Fibroblast of lung (primary cell): ENCODE measurements at regions not wholly inside any gene's neighbourhood (a gene's known extent, or its start where the extent isn't known, plus 50 kb on each side); places are given as distances from the start of the nearest gene placed in this dataset.

Source experiments
- EZH2 ChIP-seq: IDR thresholded peaks from 2 replicates; pipeline ENCODE4 v1.5.1; 2012; ENCODE audit warnings: low read length, control low read depth, mild to moderate bottlenecking; ENCODE audit errors: missing control alignments
- TF ChIP-seq, protein P1 (sequence below), 2 donors: IDR thresholded peaks in 1 of 2; conservative IDR thresholded peaks in 1 of 2; 1 replicate in 1 of 2; 2 replicates in 1 of 2; pipeline ENCODE4 v1.5.1; 2011 to 2012; ENCODE audit warnings: low read length in 2 of 2, control low read depth in 1 of 2, inconsistent platforms in 1 of 2, low read depth in 1 of 2, mild to moderate bottlenecking in 1 of 2

GRCh38 chr1:29550119-29550841, 314.0 kb downstream of the PTPRU start:
- TF ChIP-seq, protein P1, sequence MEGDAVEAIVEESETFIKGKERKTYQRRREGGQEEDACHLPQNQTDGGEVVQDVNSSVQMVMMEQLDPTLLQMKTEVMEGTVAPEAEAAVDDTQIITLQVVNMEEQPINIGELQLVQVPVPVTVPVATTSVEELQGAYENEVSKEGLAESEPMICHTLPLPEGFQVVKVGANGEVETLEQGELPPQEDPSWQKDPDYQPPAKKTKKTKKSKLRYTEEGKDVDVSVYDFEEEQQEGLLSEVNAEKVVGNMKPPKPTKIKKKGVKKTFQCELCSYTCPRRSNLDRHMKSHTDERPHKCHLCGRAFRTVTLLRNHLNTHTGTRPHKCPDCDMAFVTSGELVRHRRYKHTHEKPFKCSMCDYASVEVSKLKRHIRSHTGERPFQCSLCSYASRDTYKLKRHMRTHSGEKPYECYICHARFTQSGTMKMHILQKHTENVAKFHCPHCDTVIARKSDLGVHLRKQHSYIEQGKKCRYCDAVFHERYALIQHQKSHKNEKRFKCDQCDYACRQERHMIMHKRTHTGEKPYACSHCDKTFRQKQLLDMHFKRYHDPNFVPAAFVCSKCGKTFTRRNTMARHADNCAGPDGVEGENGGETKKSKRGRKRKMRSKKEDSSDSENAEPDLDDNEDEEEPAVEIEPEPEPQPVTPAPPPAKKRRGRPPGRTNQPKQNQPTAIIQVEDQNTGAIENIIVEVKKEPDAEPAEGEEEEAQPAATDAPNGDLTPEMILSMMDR (conservative IDR thresholded peaks at IDR 0.05 in 1 of 2, IDR thresholded peaks at IDR 0.05 in 1 of 2; ENCODE audit: low read depth in 1 of 2, low read length in 2 of 2): no peak
- no peak for TF ChIP-seq EZH2
